Fibroblast of the conjunctiva (primary cell): ENCODE measurements at regions not wholly inside any gene's neighbourhood (a gene's known extent, or its start where the extent isn't known, plus 50 kb on each side); places are given as distances from the start of the nearest gene placed in this dataset.
"Not testable (repeated sequence)": the region's sequence is repeated elsewhere in the genome, so short reads cannot be mapped to it uniquely, and the experiment has no call there.

Experiments used
- DNase-seq: peaks from one replicate; pipeline ENCODE4 v3.0.0-alpha.2; 2010; ENCODE audit warnings: low read depth

DNA sequence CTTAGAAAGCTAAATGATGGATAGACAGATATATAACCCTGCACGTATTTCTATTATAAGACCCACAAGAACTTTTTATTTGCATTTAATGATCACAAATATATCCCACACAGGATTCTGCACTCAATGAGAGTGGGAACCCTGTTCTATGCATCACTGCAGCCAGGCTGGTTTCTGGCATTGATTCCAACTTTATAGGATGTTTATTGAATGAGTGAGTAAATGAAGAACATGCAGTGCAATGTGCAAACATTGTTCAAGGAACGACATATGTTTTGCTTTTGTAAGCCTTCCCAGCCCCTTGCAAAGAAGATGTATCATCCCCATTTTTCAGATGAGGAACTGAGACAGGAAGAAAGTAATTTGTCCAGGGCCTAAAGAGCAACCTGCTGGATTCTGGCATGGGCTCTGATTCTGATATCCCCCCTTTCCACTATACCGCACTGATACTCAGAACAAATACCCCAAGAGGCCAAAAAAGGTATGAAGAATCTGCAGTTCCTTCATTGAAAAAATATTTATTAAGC, 246.3 kb downstream of the LACC1 start:
- DNase-seq = peak; percentile 13

DNA sequence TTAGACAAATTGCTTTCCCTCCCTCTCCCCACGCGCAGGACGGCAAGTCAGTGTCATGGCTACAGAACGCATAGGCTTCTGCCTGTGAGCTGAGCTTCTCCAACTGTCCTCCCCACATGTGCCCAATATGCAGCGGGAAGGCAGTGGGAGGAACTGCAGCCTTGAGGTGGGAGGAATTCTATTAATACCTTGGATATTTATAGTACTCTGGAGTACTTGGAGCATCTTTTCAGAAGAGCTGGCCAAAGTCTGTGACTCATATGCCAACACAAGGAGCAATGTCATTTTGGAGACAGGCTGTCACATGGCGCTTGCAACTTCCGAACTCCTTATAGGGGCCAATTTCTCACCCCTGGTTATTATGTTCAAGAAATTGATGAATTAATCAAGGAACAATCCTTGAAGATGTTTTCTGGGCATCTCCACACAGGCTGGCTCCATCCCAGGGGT, 245.0 kb upstream of the SERP2 start:
- no peak for DNase-seq

DNA sequence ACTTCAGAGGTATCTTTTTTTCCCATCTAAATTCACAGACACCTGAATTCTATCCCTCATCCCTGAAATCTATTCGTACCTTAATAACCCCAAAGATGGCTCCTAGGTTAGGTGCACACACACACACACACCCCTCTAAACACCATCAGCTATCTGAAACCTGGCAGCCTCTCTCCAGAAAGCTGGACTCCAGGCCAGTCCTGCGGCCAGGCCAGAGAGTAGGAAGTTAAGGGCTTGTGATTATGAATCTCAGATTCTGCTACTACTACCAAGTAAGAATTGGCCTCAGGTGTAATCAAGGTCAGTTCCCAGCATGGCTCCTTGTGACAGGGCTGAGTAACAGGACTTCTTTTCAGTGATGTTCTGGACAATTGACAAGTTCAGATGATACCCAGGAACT, 244.2 kb upstream of the SERP2 start:
- DNase-seq = no peak

DNA sequence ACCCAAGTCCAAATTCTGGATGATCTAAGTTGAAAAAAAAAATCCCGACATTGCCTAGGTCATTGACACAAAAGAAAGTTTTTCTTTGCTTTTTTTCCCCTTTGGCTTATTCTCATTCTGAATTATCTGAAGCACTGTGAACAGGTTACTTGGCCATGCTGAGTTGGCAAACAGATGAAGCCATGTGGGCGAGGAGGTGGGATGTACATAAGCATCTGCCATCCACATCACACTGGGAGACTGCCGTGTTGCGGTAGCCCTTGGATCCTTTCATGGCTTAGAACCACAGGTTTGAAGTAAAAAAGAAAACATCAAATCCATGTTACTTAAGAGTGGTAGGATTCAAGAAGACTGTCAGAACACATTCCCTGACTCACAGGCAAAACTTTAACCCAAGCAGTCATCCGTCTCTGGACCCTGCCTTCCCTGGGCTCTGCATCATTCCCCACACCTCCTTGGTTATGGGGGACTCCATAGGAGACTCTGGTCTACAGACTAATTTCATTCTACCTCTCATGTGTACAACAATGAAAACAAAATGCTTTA, 242.5 kb upstream of the SERP2 start:
- no peak for DNase-seq

DNA sequence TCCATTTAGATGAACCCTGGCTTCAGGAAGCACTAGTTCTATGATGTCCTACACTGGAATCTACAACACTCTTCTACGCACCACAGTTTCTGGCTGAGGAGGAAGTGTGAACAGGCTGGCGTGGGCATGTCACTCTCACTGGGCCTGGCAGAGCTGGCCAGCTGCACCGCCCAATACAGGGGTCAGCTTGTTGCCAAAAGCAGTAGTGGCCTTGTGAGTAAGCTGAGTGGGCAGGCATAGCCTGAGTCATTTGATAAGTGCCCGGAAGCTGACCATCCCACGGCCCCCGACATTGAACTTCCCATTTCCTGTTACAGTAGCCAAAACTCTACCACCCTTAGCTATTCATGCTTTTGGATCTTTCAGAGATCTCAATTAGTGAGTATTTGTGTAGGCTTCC, 240.9 kb upstream of the SERP2 start:
- no peak for DNase-seq

DNA sequence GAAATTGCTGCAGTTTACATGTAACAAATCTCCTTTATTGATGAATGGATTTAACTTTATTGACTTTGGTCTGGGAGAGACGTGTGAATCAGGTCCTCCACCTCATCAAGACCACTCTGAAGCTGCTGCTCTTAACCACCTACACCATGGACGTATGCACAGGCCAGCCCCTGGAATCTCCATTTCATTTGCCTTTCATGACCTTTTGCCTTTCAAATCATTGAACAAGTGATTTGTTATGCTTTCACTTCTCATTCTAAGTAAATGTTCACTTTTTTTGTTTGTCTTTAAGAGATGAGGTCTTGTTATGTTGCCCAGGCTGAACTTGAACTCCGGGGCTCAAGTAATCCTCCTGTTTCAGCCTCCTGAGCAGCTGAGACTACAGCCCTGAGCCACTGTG, 240.0 kb upstream of the SERP2 start:
- DNase-seq = no peak

DNA sequence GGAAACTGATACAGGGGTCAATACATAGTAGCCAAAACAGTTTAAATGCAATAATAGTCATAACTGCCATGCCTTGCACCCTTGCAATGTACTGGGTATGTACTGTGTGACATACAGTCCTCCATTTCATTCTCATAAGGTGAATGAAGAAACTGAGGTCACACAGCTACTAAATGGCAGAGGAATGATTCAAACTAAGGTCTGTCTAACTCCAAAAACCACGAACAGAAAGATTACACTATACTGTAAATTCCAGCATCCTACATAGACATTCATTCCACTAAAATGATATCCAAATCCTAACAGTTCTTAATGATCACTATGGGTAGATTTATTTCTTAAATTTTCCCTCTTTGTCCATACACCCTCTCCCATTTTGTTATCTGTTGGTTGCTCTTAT, 238.1 kb upstream of the SERP2 start:
- DNase-seq = no peak

DNA sequence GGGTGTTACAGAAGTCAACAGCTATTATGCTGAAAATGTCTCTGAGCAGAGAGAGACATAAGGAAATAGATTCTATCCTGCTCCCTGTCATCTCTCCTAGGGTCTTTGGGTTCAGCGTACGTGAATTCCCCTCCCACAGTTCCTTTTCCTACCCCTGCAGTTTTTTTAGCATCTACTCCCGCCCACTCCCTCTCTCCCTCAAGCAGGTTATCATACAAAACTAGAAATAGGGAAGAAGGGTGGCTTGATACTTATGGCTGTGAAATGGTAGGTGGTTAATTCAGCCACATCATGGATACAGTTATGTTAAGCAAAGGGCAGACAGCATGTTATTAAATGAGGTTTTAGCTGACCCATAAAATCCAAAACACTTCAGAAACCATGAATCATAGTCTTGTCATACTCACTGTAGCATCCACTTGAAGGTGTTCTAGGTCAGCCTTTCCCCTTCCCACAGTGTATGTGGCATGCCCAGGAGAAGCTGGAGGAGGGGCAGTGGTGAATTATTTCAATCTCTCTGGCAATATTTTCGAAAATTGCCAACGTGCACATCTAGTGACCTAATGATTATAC, 236.8 kb upstream of the SERP2 start:
- DNase-seq = no peak

DNA sequence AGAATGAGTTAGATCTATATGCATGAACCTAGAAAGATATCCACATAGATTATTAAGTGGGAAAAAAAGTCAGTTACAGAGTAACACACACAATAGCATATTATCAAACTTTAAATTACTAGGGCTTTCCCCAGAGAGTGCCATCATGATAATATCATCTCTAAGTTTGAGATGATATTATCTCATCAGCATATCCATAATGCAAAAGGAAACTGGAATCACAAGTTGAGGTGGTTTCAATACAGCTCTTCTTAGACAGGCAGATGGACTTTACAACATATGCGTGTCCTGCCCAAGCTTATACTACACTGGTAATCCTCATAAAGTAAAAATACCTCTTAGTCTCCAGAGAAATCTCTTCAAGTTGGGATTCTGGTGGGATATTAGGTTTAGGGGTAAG, 236.2 kb upstream of the SERP2 start:
- DNase-seq = no peak

DNA sequence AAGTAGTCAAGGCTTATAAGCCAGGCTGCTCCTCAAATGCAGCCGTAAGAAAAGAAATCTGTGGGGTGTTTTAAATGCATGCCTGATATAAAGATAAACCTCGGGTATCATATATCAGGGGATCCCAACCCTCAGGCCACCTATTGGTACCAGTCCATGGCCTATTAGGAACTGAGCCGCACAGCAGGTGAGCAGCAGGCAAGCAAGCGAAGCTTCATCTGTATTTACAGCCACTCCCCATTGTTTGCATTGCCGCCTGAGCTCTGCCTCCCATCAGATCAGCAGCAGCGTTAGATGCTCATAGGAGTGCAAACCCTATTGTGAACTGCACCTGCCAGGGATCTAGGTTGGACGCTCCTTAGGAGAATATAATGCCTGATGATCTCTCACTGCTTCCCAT, 233.5 kb upstream of the SERP2 start:
- no peak for DNase-seq

DNA sequence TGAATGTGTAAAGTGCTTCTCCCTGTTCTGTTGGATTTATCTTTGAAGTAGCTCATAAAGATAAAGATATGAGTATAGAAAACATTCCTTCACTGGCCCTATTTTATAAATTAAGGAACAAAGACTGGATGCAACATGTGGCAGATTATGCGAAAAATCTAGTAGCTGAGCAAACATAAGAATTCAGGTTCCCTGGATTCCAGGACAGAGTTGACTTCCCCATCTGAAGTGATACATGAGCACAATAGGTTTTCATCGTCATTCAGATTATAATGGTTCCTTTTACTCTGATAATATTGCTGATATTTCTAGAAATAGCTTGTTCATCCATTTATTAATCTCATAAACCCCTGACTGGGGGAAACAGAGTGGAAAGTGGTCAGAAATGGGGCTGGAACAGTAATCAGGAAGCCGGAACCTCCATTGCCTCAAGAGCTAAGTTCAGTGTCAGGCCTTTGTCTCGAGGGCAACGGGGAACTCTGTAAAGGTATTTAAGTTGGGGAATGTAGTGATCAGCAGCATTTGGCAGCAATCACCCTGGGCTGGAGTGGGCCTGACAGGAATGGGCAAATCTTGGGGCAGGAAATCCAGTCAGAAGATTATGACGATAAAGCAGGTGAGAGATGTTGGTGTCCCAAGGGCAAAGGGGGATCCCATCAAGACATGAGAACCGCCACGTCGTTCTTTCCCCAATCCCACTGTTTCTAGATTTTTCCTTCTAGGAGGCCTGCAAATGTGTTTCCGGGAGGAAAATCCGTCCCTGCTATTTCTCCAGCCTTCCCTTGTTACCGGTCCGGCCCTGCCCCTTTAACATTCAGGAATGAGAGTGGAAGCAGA, 232.5 kb upstream of the SERP2 start:
- DNase-seq = no peak

DNA sequence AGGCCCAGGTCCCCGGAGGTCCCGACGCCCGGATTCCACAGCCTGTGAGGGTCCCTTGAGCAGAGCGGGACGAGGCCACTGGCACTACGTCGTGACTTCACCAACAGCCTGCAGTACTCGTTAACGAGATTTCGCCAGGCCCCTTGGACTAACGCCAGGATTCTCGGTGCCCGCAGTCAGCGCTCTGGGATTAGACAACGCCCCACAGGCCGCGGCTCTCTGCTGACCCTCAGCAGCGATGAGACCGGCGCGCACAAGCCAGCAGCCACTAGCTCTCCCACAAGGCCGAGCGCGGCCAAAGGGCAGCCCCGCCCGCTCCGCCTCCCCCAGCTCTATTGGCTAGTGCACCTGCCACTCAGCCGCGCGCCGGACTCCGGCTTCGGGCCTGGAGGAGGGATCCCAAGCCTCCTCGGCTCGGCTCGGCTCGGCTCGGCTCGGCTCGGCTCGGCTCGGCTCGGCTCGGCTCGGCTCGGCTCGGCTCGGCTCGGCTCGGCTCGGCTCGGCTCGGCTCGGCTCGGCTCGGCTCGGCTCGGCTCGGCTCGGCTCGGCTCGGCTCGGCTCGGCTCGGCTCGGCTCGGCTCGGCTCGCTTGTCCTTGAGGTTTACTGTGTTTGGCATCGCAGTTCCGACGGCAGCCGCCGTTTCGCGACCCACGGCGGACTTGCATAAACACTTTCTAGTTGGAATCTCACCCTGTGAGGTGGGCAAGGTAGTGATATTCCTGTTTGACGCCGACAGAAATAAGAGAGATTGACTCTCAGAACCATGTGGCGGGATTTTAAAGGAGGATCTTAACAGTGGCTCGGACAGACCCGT, 231.7 kb upstream of the SERP2 start:
- peak; percentile 93 for DNase-seq

DNA sequence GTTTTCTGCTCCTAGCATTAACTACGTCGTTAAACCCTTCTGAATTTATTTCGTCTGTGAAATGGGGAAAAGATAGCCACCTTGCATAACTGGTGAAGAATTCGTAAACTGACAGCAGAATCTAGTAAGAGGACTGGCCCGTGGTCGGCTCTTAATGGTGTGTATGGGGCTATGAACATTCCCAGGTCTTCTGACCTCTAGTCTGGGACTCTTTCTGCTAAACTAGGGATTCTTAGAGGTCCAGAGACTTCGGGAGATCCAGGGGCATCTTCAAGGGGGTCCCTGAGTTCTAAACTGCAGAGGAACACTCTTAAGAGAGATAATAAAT, 231.1 kb upstream of the SERP2 start:
- DNase-seq = no peak

DNA sequence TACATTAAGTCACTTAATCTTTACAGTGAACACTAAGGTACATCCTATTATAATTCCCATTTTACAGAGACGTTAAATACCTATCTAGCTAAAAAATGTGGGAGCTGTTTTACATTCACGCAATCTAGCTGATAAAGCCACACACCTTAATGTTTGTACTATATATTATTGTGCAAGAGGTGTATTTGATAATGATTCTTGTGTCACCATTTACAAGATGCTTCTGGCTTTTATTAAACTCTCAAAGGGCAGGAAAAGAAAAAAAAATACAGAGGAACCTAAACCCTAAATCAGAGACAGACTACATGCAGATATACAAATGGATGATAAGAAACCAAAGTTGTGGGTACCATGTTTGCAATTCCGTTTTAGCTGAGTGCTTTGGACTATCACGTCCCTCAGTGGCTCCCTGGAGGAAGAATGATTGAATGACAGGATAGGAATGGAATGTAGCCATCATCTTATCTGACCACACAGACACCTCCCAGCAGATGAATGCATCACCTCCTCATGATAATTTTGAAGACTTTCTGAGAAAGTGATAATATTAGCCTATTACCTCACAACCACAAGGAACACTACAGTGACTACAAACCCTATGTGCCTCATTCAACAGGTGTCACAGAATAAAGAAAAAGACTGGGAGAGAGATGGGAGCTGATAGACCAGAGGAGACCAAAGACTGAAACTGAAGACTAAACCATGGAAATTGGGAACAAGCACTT, 230.5 kb upstream of the SERP2 start:
- DNase-seq = no peak

DNA sequence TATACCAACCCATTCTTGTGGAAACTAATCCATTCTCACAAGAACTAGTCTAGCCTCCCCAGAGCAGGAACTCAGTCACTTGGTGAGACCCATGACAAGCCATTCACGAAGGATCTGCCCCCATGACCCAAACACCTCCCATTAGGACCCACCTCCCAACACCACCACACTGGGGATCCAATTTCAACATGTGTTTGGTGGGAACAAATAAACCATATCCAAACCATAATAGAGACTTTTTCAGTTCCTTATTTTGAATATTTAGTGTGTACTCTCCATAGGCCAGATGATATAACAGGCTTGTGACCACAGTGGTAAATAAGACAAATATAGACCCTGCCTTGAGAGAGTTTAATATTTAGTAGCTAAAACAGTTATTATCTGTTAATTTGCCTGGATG, 227.5 kb upstream of the SERP2 start:
- DNase-seq = no peak

DNA sequence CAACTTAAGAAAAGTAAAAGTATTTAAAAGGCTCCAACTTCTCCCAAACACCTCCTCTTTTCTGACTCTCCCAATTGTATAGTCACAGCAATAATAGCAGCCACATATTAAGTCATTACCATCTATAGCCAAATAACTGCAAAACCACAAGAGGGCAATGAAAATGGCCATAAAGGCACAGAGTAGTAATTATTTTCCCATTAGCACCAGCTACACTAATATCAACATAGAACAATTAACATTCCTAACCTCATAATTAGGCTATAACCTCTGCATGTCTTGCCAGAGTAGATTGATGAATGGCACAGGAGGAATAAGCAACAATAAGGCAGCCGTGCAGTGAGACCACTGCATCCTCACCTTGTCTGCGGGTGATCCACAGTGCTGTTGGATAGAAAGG, 226.4 kb upstream of the SERP2 start:
- DNase-seq = no peak

DNA sequence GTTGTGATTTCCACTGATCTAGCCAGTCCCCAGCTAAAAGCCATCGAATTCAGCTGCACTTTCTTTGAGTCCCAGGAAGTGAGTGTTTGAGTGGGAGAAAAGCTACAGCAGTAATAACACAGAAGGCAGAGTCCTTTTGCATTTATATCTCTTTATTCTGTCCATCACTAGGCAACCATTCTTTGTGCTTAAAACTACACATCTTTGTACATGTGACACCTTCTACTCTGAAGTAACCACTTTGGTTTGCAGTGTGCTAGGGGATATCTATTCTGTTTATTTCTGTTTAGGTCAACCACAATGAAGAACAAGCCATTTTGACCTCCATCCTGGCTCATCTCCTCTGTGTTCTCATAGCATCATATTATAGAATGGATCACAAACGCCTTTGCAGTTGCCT, 226.0 kb upstream of the SERP2 start:
- no peak for DNase-seq

DNA sequence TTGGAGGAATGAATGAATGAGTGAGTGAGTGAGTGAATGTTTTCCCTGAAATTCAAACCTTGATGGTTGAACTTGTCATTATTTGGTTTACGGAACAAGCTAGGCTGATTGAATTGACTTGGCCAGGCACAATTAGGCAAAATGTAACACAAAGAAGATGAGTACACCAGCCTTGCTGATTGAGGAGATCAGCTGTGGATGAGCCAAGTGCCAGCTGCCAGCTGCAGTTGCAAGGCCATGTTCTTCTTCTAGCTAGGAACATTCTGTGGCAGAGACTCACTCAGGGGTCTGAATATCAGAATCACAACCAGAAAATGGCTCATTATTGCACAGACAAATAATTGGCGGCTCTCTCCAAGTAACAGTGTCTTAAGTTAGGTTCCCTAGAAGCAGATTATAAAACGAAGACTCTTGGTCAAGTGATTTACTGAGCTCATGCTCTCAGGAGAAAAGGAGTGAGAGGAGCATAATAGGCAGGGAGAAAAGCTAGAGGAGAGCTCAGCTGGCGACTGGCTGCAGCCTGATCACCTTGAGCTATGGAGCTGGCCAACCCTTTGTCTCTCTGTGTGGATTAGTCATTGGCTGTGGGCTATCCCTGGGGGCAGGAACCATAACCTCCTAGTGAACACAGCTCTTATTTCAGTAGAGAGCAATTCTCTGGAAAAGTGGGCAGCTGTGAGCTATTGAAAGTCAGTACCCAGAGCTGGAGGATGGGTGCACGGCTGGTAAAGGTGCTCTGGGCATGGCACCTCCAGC, 225.3 kb upstream of the SERP2 start:
- DNase-seq = no peak

DNA sequence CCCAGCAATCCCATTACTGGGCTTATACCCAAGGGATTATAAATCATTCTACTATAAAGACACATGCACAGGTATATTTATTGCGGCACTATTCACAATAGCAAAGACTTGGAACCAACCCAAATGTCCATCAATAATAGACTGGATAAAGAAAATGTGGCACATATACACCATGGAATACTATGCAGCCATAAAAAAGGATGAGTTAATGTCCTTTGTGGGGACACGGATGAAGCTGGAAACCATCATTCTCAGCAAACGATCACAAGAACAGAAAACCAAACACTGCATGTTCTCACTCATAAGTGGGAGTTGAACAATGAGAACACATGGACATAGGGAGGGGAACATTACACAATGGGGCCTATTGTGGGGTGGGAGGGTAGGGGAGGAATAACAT, 224.4 kb upstream of the SERP2 start:
- DNase-seq = not testable (repeated sequence)

DNA sequence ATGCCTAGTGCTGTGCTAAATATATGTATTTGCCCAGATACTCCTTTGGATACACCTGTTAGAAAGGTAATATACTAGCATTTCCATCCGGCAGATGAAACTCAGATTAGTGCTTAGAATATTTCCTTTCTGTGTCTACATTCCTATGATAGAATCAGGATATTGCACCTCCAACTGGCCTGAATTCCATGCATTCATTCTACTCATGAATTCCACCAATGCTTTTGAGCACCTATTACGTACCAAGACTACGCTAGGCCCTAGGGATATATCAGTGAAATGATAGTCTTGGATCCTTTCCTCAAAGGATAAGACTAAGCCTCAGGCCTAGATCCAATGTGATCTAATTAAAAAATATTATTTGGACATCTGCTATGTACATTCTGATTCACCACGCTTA, 223.8 kb upstream of the SERP2 start:
- no peak for DNase-seq

DNA sequence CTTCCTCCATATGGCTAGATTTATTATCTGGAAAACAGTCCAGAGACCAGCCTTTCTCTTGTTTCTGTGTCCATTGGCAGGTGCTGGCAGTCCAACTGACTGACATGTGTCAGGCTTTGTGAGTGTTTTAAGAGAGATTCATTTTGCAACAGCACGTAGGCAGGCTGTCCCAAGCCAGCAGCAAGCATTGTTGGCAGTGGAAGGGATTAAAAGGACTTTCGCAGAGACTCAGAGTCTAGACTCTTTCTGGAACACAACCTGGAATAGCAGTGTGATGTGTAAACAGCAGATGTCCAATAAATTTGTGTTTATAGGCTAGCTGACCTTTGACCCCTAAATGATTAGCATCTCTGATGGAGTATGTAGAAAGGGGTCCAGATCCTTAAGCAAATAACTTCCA, 222.2 kb upstream of the SERP2 start:
- DNase-seq = no peak
